CD4-positive, alpha-beta T cell treated with Interleukin-15 for 4 hours (primary cell): ENCODE measurements at regions not wholly inside any gene's neighbourhood (a gene's known extent, or its start where the extent isn't known, plus 50 kb on each side); places are given as distances from the start of the nearest gene placed in this dataset.
A peak's percentile ranks its signal among the peaks of the same experiment; 100 is the strongest.

Experiments used
- DNase-seq: peaks from one replicate; pipeline ENCODE4 v3.0.0-alpha.2; 2020; ENCODE audit warnings: low spot score

- DNase-seq = no peak
Measured at GRCh38 chr16:17647879-17648872, 177.4 kb upstream of the XYLT1 start.

GRCh38 chr16:17643935-17644334 is 173.2 kb upstream of the XYLT1 start:
- DNase-seq = no peak

- no peak for DNase-seq
Measured at GRCh38 chr16:17641990-17642389, 171.2 kb upstream of the XYLT1 start.

DNA sequence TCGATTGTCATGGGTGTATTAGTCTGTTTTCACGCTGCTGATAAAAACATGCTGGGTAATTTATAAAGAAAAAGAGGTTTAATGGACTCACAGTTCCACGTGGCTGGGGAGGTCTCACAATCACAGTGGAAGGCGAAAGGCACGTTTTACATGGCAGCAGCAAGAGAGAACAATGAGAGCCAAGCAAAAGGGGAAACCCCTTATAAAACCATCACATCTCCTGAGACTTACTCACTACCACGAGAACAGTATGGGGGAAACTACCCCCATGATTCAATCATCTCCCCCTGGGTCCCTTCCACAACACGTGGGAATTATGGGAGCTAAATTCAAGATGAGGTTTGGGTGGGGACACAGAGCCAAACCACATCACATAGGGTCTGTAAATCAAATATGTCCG is 167.4 kb upstream of the XYLT1 start:
- DNase-seq = no peak

- DNase-seq = no peak
Measured at GRCh38 chr16:17635183-17635582, 164.4 kb upstream of the XYLT1 start.

- no peak for DNase-seq
Measured at GRCh38 chr16:17633181-17633951, 162.6 kb upstream of the XYLT1 start.

DNA sequence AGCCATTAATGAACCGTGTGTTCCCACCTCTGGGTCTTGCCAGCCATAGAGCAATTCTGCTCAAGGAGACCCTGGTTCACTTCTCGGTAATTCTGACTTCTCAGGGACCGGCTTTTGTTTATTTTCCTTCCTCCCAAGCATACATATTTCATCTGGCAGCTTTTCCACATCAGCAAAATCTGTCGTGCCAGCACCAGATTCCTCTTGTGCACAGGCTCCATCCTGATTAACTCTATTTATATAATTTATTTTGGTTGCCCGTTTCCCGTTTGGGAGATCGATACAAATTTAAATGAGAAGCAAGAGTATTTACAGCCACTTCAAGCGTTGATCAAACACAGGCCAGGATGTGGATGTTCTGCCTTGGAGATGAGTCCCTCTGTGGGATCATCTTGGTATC is 161.9 kb upstream of the XYLT1 start:
- no peak for DNase-seq

GRCh38 chr16:17629936-17630335 is 159.2 kb upstream of the XYLT1 start:
- no peak for DNase-seq

GRCh38 chr16:17628983-17629382 is 158.2 kb upstream of the XYLT1 start:
- DNase-seq = no peak

DNA sequence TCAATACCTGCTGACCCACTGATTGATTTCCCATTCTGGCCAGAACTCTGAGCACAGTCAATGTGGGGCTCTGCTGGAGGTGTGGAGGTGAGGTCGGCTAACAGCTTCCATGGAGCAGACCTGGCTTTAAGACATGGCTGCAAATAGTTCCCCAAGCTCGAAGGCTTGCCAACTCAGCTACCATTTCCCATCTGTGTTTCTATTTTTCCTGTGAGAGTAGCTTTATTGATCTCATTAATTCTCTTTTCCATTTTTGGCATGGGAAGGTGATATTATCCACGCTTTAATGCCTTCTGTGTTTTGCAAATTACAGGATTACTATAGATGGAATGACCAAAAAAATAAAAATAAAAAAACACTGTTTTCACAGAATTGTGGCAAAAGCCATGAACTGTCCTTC is 151.6 kb upstream of the XYLT1 start:
- no peak for DNase-seq

GRCh38 chr16:17619261-17619660 is 148.5 kb upstream of the XYLT1 start:
- DNase-seq = no peak

GRCh38 chr16:17617021-17617552 is 146.3 kb upstream of the XYLT1 start:
- DNase-seq = no peak

DNA sequence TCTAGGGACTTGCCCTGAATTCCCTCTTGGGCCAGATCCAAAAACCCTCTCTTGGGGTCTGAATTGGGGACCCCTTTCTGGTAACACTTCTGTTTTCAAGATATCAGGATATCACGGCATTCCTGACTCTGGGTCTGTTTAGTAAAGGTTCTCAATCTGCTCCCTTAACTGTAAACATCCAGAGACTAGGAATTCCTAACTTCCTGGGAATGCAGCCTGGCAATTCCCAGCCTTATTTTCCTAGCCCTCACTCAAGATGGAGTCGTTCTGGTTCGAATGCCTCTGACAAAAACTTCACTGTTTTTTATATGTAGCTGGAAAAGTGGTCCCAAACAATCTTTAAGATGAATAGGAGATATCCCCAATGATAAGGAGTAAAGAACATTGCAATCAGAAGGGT is 141.6 kb upstream of the XYLT1 start:
- DNase-seq = no peak

GRCh38 chr16:17607609-17608008 is 136.8 kb upstream of the XYLT1 start:
- no peak for DNase-seq

- DNase-seq = no peak
Measured at GRCh38 chr16:17607075-17607509, 136.3 kb upstream of the XYLT1 start.

DNA sequence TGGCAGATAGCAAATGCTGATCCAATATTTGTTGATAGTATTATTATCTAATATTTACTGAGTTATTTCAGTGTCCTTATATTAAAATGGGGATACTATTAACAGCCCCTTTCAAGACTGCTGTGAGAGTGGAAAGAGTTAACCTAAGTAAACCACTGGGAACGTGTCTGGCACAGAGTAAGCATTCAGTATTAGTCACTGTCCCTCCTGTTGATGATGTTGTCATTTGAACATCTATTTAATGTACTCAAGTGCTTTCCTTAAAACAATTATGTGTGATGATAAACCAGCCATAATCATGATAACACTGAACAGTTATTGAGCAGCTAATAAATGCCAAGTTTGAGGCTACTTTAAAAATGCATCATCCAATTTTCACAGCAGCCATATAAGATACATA is 135.7 kb upstream of the XYLT1 start:
- DNase-seq = no peak

GRCh38 chr16:17605784-17606183 is 135.0 kb upstream of the XYLT1 start:
- DNase-seq = no peak

DNA sequence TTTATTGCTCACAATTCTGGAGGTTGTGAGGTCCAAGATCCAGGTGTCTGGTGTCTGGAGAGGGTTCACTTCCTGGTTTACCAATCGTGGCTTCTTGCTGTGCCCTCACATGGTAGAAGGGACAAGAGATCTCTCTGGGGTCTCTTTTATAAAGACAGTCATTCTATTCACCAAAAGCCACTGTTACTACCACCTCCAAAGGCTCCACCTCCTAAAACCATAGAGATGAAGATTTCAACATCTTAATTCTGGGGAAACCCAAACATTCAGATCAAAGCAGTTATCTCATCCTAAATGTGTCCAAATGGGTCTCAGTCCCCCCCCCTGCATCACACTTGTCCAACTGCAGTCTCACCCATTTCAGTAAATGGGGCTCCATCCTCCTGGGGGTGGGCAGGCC is 132.9 kb upstream of the XYLT1 start:
- DNase-seq = no peak

DNA sequence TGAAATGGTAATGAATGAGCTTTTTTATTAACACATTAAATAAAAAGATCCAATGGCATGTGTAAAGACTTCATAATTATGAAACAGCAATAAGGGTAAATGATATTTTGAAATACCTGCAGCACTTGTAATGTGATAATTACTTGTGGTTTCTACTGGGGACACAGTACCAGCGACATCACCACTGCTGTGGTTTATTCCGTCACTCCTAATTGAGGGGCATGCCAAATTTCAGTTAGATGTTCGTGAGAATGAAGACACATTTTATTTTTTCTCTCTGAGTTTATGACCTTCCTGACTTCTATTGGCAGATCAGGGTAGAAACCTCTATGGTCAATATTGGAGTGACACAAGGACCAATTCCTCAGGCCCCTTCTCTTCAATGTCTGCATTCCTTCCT is 131.9 kb upstream of the XYLT1 start:
- no peak for DNase-seq

- no peak for DNase-seq
Measured at GRCh38 chr16:17598968-17599367, 128.2 kb upstream of the XYLT1 start.

GRCh38 chr16:17591655-17592405 is 121.1 kb upstream of the XYLT1 start:
- peak; percentile 40 for DNase-seq
